Fibroblast of mammary gland (primary cell): ENCODE measurements at regions not wholly inside any gene's neighbourhood (a gene's known extent, or its start where the extent isn't known, plus 50 kb on each side); places are given as distances from the start of the nearest gene placed in this dataset.

ENCODE experiments used
- DNase-seq: peaks from one replicate; pipeline ENCODE4 v3.0.0-alpha.2; 2010; ENCODE audit warnings: low read depth
- H3K4me3 ChIP-seq: 2 replicates; pipeline ENCODE4 v1.5.1; 2011; ENCODE audit warnings: low read depth, mild to moderate bottlenecking, low read length, moderate library complexity; ENCODE audit not compliant: control insufficient read depth
- CTCF ChIP-seq: conservative IDR thresholded peaks from 2 replicates; pipeline ENCODE4 v1.5.1; 2011; ENCODE audit warnings: low read depth, low read length, inconsistent platforms; ENCODE audit not compliant: control insufficient read depth, insufficient read depth

DNA sequence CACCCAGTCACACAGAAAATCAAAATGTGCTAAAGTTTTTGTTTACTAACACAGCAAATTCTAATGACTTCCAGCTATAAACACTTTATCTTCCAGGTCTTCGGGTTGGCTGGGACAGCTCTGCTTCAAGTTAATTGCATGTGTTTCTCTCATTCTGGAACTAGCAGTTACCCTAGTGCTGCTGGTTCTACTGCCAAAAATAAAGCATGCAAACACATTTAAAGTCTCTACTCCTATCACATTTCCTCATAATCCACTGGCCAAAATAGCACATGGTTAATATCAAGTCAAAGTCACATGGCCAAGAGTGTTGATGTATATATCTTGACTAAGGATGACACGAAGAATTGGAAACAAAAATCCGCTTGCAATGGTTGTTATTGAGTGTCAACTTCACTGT, 973.1 kb upstream of the ADGRL2 start:
- DNase-seq = no peak
- TF ChIP-seq CTCF = no peak
- no peak overlapping the region for H3K4me3 ChIP-seq

- no peak for DNase-seq
- H3K4me3 ChIP-seq = no peak overlapping the region
- no peak for TF ChIP-seq CTCF
These were observed 975.7 kb upstream of the ADGRL2 start for GRCh38 chr1:80825067-80825466.

DNA sequence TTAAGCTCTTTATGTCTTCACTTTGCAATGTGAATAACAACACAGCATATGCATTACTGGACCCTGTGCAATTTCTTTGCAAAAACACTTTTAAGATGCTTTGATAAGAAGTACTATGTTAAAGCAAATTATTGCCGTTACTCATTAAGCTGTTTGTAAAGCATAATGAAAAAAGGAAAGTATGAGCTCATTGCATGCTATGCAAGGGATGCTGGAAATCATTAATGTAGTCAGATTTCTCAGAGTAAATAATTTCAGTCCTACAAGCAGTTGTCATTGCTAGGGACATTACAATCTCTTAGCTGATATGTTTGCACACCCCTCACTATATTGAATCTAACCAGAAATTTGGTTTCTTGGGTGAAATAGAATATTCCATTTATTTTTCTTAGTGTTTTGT, 982.5 kb upstream of the ADGRL2 start:
- no peak for DNase-seq
- no peak for TF ChIP-seq CTCF

GRCh38 chr1:80807981-80808380, 992.8 kb upstream of the ADGRL2 start:
- no peak for TF ChIP-seq CTCF
- no peak for DNase-seq
- no peak overlapping the region for H3K4me3 ChIP-seq

More for the DNA sequence above, 982.5 kb upstream of the ADGRL2 start:
- H3K4me3 ChIP-seq = no peak overlapping the region

DNA sequence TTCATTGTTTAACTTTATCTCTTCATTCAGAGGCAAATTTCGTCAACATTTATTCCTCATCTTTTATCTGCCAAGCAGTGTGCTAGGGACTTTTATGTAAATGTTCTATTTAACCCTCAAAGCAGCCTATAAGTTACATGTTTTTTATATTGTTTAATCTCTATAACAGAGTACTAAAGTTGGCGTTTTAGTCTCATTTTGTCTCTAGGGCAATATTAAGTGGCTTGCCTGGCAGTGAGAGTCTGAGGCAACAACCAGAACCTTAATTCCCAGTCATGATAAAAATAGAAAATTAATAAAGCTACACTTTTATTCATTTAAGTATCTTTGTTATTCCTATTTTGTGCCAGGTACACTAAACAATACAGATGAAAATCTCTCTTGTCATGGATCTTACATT, 994.3 kb upstream of the ADGRL2 start:
- no peak for DNase-seq
- no peak overlapping the region for H3K4me3 ChIP-seq
- TF ChIP-seq CTCF = no peak

DNA sequence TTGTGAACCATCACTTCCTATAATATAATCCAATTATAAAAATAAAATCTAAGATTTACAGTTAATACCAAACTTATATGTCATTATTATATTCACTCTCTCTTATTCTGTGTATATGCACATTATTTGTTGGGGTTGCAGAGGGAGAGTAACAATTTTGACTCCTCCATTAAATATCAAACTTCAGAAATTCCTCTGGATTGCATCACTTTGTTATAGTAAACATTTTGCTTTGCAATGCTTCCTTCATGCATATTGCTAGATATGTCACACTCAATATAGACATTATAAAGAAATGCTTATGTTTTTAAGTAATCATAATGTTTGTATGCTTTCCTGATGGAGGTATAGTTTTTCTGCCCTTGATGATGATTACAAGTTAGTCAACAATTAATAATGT, 999.0 kb upstream of the ADGRL2 start:
- H3K4me3 ChIP-seq = no peak overlapping the region
- no peak for TF ChIP-seq CTCF
- DNase-seq = no peak

DNA sequence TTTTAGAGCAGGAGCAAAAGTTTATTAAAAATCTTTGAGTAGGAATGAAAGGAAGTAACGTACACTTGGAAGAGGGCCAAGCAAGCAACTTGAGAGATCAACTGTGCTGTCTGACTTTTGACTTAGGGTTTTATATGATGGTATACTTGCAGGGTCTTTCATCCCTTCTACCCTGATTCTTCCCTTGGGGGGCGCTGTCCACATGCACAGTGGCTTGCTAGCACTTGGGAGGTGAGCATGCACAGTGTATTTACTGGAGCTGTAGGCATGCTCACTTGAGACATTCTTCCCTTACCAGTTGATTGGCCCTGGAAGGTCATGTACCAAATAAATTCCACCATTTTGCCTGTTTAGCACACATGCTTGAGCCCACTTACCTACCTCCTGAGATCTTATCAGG, 1001.3 kb upstream of the ADGRL2 start:
- no peak for TF ChIP-seq CTCF
- DNase-seq = no peak
- H3K4me3 ChIP-seq = no peak overlapping the region
